Mesendoderm (in vitro differentiated cells): ENCODE measurements at regions not wholly inside any gene's neighbourhood (a gene's known extent, or its start where the extent isn't known, plus 50 kb on each side); places are given as distances from the start of the nearest gene placed in this dataset.

ENCODE experiments used
- DNase-seq: peaks from one replicate; pipeline ENCODE4 v3.0.0; 2013
- H2AK5ac ChIP-seq: 2 replicates; pipeline ENCODE4 v1.6.1; 2013; ENCODE audit warnings: low read length, inconsistent platforms
- H2BK120ac ChIP-seq: 2 replicates; pipeline ENCODE4 v1.6.1; 2013; ENCODE audit warnings: low read depth, mild to moderate bottlenecking, low read length, moderate library complexity, mixed read lengths
- H2BK15ac ChIP-seq: replicated peaks from 2 replicates; pipeline ENCODE4 v1.6.1; 2013; ENCODE audit warnings: low read depth, mild to moderate bottlenecking, moderate library complexity
- H2BK5ac ChIP-seq: 2 replicates; pipeline ENCODE4 v1.6.1; 2013; ENCODE audit warnings: low read length, inconsistent platforms
- H3K18ac ChIP-seq: 2 replicates; pipeline ENCODE4 v1.6.1; 2013; ENCODE audit warnings: mild to moderate bottlenecking, low read length, mixed read lengths
- H3K23ac ChIP-seq: one replicate; pipeline ENCODE4 v1.6.1; 2013; ENCODE audit warnings: low read length
- H3K27ac ChIP-seq: 2 replicates; pipeline ENCODE4 v1.5.1; 2013; ENCODE audit warnings: low read depth, mild to moderate bottlenecking, inconsistent platforms, low read length, moderate library complexity
- H3K27me3 ChIP-seq: 2 replicates; pipeline ENCODE4 v1.6.1; 2013; ENCODE audit warnings: low read length, control low read depth, mild to moderate bottlenecking, inconsistent platforms; ENCODE audit not compliant: insufficient read depth, poor library complexity
- H3K36me3 ChIP-seq: 2 replicates; pipeline ENCODE4 v1.6.1; 2013; ENCODE audit warnings: low read length, inconsistent platforms; ENCODE audit not compliant: control insufficient read depth, insufficient read depth
- H3K4ac ChIP-seq: one replicate; pipeline ENCODE4 v1.6.1; 2013; ENCODE audit warnings: low read depth, mild to moderate bottlenecking, low read length, moderate library complexity
- H3K4me1 ChIP-seq: 2 replicates; pipeline ENCODE4 v1.6.1; 2013; ENCODE audit warnings: low read depth, low read length, inconsistent platforms; ENCODE audit not compliant: control insufficient read depth
- H3K4me2 ChIP-seq: 2 replicates; pipeline ENCODE4 v1.6.1; 2013; ENCODE audit warnings: low read length
- H3K4me3 ChIP-seq: 2 replicates; pipeline ENCODE4 v1.5.1; 2013; ENCODE audit warnings: mild to moderate bottlenecking, low read length
- H3K56ac ChIP-seq: one replicate; pipeline ENCODE4 v1.6.1; 2013; ENCODE audit warnings: low read length
- H3K79me1 ChIP-seq: 2 replicates; pipeline ENCODE4 v1.6.1; 2013; ENCODE audit warnings: low read length, inconsistent platforms
- H3K79me2 ChIP-seq: 2 replicates; pipeline ENCODE4 v1.6.1; 2013; ENCODE audit warnings: mild to moderate bottlenecking, low read length; ENCODE audit not compliant: control insufficient read depth, insufficient read depth
- H3K9ac ChIP-seq: 2 replicates; pipeline ENCODE4 v1.6.1; 2013; ENCODE audit warnings: low read length, inconsistent platforms
- H4K5ac ChIP-seq: one replicate; pipeline ENCODE4 v1.6.1; 2013; ENCODE audit warnings: low read length
- H4K8ac ChIP-seq: one replicate; pipeline ENCODE4 v1.6.1; 2013; ENCODE audit warnings: low read depth, mild to moderate bottlenecking, control low read depth, low read length, moderate library complexity
- WGBS: extraction: QIAGEN DNeasy Blood & Tissue Kit; methylation state at CpG from one replicate; pipeline ENCODE4 v1.1.7; 2013; ENCODE audit warnings: low lambda C conversion rate, missing lambda C conversion rate; ENCODE audit not compliant: insufficient coverage; ENCODE audit errors: extremely low coverage; 5-methylcytosine and 5-hydroxymethylcytosine counted together

DNA sequence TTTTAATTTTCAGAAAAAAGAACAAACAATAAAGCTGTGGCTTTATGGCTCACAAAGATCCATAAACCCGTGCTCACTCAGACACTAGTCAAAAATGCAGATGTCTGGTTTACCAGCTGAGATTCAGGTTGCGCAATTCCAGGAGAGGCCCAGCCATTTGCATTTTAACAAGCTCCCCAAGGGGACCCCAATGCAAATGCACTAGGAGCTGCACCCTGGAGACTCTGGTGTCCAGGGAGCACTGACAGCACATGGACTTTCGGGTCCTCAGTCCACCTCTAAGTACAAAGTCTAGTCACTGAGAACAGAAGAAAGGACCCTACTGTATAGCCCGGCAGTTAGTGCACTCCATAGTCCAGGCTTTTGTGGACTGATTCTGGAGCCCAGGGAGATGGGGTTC is 326.3 kb downstream of the MAF start:
- no peaks in the 10 kb centered on the region for H3K27me3 ChIP-seq
- no peaks in the 10 kb centered on the region for H3K79me1 ChIP-seq
- H3K27ac ChIP-seq: no peak overlapping the region
- H3K4me3 ChIP-seq: no peak overlapping the region
- no peaks in the 10 kb centered on the region for H3K36me3 ChIP-seq
- H3K79me2 ChIP-seq: no peaks in the 10 kb centered on the region
- H4K8ac ChIP-seq: no peak overlapping the region
- H3K18ac ChIP-seq: no peak overlapping the region
- H3K4me1 ChIP-seq: no peaks in the 10 kb centered on the region
- H3K4ac ChIP-seq: no peak overlapping the region
- no peak overlapping the region for H2BK120ac ChIP-seq
- H2BK15ac ChIP-seq: no peak overlapping the region
- DNase-seq: no peak
- H2BK5ac ChIP-seq: no peak overlapping the region
- H3K9ac ChIP-seq: no peak overlapping the region
- H3K23ac ChIP-seq: no peak overlapping the region
- H3K56ac ChIP-seq: no peak overlapping the region
- no CpG with 5 or more reads among the region's 4 CpGs for WGBS
- H2AK5ac ChIP-seq: no peak overlapping the region
- no peak overlapping the region for H3K4me2 ChIP-seq
- H4K5ac ChIP-seq: no peak overlapping the region

DNA sequence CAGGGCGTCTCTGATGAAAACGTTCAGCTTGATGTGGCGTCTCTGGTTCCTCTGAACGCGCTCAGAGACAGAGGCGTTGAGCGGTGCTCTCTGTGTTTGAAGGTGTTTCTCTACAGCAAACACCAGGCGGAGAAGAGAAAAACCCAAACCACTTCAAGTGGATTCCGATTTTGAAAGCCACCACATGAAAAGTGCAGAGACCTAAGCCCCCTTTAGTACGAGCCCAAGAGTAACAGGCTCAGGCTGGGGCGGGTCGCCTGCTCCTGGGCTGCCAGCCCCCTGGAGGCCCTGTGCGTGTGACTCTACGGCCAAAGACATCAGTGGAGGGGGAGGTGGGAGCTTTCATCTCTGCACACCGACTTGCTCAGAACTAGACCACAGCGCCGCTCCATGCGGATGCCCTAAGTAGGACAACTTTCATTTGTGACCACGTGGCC is 328.4 kb downstream of the MAF start:
- H2BK15ac ChIP-seq: no peak overlapping the region
- no peak overlapping the region for H3K4me2 ChIP-seq
- H3K4ac ChIP-seq: no peak overlapping the region
- no peak for DNase-seq
- H3K4me3 ChIP-seq: no peak overlapping the region
- no peak overlapping the region for H3K9ac ChIP-seq
- no peak overlapping the region for H2BK120ac ChIP-seq
- H3K23ac ChIP-seq: no peak overlapping the region
- no peak overlapping the region for H3K56ac ChIP-seq
- no peak overlapping the region for H3K27ac ChIP-seq
- no peak overlapping the region for H2AK5ac ChIP-seq
- H4K8ac ChIP-seq: no peak overlapping the region
- H3K79me2 ChIP-seq: no peaks in the 10 kb centered on the region
- no peak overlapping the region for H2BK5ac ChIP-seq
- H3K27me3 ChIP-seq: no peaks in the 10 kb centered on the region
- H4K5ac ChIP-seq: no peak overlapping the region
- no peak overlapping the region for H3K18ac ChIP-seq
- H3K36me3 ChIP-seq: no peaks in the 10 kb centered on the region
- H3K79me1 ChIP-seq: no peaks in the 10 kb centered on the region
- H3K4me1 ChIP-seq: no peaks in the 10 kb centered on the region
- no CpG with 5 or more reads among the region's 19 CpGs for WGBS

DNA sequence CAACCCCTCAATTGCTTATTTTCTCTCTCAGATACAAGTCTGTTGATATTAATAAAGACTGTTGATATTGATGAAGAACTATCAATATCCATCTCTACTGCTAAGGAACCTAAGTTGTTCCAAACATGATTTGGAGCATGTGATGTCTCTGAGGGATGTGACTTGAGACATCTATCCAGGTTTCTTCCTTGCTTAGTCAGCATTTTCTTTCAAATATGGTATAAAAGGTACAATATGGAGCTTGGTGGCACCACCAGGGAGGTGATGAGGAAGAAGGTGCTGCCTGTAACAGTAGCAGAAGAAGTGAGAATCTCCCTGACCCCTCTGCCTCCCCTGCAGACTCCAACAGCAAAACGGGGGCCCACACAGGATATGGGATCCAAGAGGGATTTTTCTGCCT is 329.0 kb downstream of the MAF start:
- no peaks in the 10 kb centered on the region for H3K27me3 ChIP-seq
- no peak overlapping the region for H3K4me2 ChIP-seq
- no peak overlapping the region for H3K56ac ChIP-seq
- H4K5ac ChIP-seq: no peak overlapping the region
- H2AK5ac ChIP-seq: no peak overlapping the region
- no peak overlapping the region for H3K18ac ChIP-seq
- no peak overlapping the region for H2BK5ac ChIP-seq
- H3K9ac ChIP-seq: no peak overlapping the region
- H2BK15ac ChIP-seq: no peak overlapping the region
- H3K4ac ChIP-seq: no peak overlapping the region
- no CpG with 5 or more reads among the region's 1 CpG for WGBS
- no peaks in the 10 kb centered on the region for H3K4me1 ChIP-seq
- no peak overlapping the region for H4K8ac ChIP-seq
- H3K79me2 ChIP-seq: no peaks in the 10 kb centered on the region
- no peak for DNase-seq
- no peak overlapping the region for H3K4me3 ChIP-seq
- H3K27ac ChIP-seq: no peak overlapping the region
- no peaks in the 10 kb centered on the region for H3K36me3 ChIP-seq
- no peak overlapping the region for H2BK120ac ChIP-seq
- H3K79me1 ChIP-seq: no peaks in the 10 kb centered on the region
- H3K23ac ChIP-seq: no peak overlapping the region

DNA sequence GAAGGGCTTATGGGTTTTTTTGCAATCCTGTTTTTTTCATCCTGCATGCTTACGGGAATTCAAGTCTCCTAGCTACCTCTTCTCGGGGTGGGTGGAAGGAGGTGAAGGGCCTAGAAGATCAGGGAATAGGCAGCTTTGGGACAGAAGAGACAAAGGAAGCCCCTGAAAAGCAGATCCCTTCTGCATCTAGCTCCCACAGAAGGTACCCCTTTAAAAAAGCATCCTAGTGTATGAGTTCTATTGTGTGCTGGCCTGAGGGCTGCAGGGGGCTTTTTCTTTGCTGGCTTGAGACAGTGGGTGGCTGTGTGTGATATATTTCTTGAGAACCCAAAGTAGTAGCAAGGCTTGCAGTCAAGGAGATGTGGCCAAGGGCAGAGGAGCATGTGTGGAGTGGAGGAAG is 330.5 kb downstream of the MAF start:
- Histone ChIP-seq H3K79me1 (no peaks in the 10 kb centered on the region), H4K5ac (no peak overlapping the region), H3K36me3 (no peaks in the 10 kb centered on the region), H3K79me2 (no peaks in the 10 kb centered on the region), H3K4me2 (no peak overlapping the region), H3K56ac (no peak overlapping the region), H3K23ac (no peak overlapping the region), H2BK120ac (no peak overlapping the region), H2BK5ac (no peak overlapping the region), H3K4ac (no peak overlapping the region), H3K9ac (no peak overlapping the region), H4K8ac (no peak overlapping the region), H3K4me1 (no peaks in the 10 kb centered on the region), H3K27ac (no peak overlapping the region), H3K4me3 (no peak overlapping the region), H3K27me3 (no peaks in the 10 kb centered on the region), H2BK15ac (no peak overlapping the region), H2AK5ac (no peak overlapping the region), H3K18ac (no peak overlapping the region)
- WGBS: no CpG with 5 or more reads among the region's 2 CpGs
- no peak for DNase-seq

DNA sequence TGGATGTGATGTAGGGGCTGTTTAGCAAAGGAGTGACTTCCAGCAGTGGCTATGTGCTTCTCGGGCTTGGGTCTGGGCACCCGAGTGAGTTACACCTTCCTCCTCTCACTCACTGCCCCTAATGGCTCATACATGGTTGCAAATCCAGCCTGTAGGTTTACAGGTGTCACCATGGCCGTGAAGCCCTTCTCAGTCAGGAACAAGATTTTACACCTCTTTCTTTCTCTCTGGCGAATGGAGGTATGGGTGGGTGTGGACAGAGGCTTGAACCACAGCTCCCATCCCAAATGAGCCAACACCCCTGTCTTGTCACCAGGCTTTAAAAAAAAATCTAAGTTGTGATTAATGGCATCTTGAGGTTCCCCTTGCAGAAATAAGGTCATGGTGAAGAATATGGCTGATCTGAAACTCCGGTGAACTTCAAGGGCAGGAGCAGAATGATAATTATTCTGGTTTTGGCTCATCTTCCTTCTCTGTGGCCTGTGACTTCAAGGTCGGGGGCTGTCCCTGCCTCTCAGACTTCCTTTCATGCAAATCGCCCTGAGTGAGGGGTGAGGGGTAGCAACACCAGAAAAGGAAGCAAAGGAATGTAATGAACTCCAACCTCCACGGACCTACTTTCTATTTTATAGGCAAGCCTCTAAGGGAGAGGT is 331.2 kb downstream of the MAF start:
- no peaks in the 10 kb centered on the region for H3K36me3 ChIP-seq
- H3K18ac ChIP-seq: no peak overlapping the region
- no peak overlapping the region for H2BK5ac ChIP-seq
- no peak overlapping the region for H2BK15ac ChIP-seq
- H3K23ac ChIP-seq: no peak overlapping the region
- no peak overlapping the region for H3K9ac ChIP-seq
- H3K4me1 ChIP-seq: no peaks in the 10 kb centered on the region
- H3K56ac ChIP-seq: no peak overlapping the region
- DNase-seq: peak; percentile 22
- no CpG with 5 or more reads among the region's 8 CpGs for WGBS
- no peak overlapping the region for H3K4me2 ChIP-seq
- no peak overlapping the region for H3K27ac ChIP-seq
- H3K4me3 ChIP-seq: no peak overlapping the region
- no peak overlapping the region for H2AK5ac ChIP-seq
- no peak overlapping the region for H2BK120ac ChIP-seq
- H3K27me3 ChIP-seq: no peaks in the 10 kb centered on the region
- no peak overlapping the region for H3K4ac ChIP-seq
- H4K8ac ChIP-seq: no peak overlapping the region
- H3K79me1 ChIP-seq: no peaks in the 10 kb centered on the region
- no peak overlapping the region for H4K5ac ChIP-seq
- no peaks in the 10 kb centered on the region for H3K79me2 ChIP-seq

DNA sequence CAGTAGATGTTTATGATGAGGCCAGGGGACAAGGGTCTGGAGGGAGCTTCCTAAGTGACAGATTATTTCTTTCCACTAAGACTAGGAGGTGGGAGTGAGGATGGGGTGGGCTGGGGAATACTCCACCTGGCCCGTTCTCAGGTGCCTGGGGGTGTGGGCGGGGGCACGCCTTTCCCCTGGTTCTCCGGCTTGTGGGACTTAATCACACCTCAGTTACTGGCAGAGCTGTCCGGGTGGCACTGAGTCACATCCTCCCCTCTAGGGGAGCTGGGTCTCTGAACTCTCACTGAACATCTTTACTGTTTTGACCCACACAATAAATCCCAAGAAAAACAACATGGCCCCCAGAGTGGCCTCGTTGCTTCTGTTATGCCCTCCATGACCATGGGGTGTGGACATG is 332.8 kb downstream of the MAF start:
- no CpG with 5 or more reads among the region's 6 CpGs for WGBS
- Histone ChIP-seq H3K9ac (no peak overlapping the region), H3K56ac (no peak overlapping the region), H3K4me1 (no peaks in the 10 kb centered on the region), H3K18ac (no peak overlapping the region), H3K4ac (no peak overlapping the region), H3K27ac (no peak overlapping the region), H3K27me3 (no peaks in the 10 kb centered on the region), H3K4me2 (no peak overlapping the region), H3K4me3 (no peak overlapping the region), H2BK15ac (no peak overlapping the region), H4K5ac (no peak overlapping the region), H4K8ac (no peak overlapping the region), H3K79me2 (no peaks in the 10 kb centered on the region), H3K36me3 (no peaks in the 10 kb centered on the region), H3K79me1 (no peaks in the 10 kb centered on the region), H2AK5ac (no peak overlapping the region), H2BK5ac (no peak overlapping the region), H3K23ac (no peak overlapping the region), H2BK120ac (no peak overlapping the region)
- no peak for DNase-seq
